Kidney (tissue), 13 donors: ENCODE measurements at regions not wholly inside any gene's neighbourhood (a gene's known extent, or its start where the extent isn't known, plus 50 kb on each side); places are given as distances from the start of the nearest gene placed in this dataset.
A peak's percentile ranks its signal among the peaks of the same experiment; 100 is the strongest.
"Not testable (repeated sequence)": the region's sequence is repeated elsewhere in the genome, so short reads cannot be mapped to it uniquely, and the experiment has no call there.

Source experiments
- DNase-seq, 5 donors: peaks; one replicate each; pipeline ENCODE4 v3.0.0-alpha.2; 2013 to 2020
- FAIRE-seq: peaks from 2 replicates; lab custom pipeline; 2012; peaks lifted over from hg19 to GRCh38; lab: Jason Lieb, UNC
- H3K27ac ChIP-seq, 2 donors: one replicate each; pipeline ENCODE4 v1.7.0; 2013; ENCODE audit warnings: low read depth in 2 of 2, low read length in 2 of 2, inconsistent platforms in 1 of 2
- H3K27me3 ChIP-seq: one replicate; pipeline ENCODE4 v1.7.1; 2013; ENCODE audit warnings: low read length, inconsistent platforms; ENCODE audit not compliant: control insufficient read depth, insufficient read depth
- H3K36me3 ChIP-seq, 3 donors: one replicate each; pipeline versions ENCODE4 v1.7.0 to v1.7.1; 2013; ENCODE audit warnings: low read length in 3 of 3, control low read depth in 1 of 3, inconsistent platforms in 1 of 3; ENCODE audit not compliant: insufficient read depth in 3 of 3, control insufficient read depth in 2 of 3
- H3K4me1 ChIP-seq, 3 donors: one replicate each; pipeline versions ENCODE4 v1.7.0 to v1.7.1; 2013; ENCODE audit warnings: low read length in 3 of 3, inconsistent platforms in 1 of 3, low read depth in 1 of 3; ENCODE audit not compliant: control insufficient read depth in 2 of 3, insufficient read depth in 2 of 3
- H3K4me3 ChIP-seq, 3 donors: one replicate each; pipeline versions ENCODE4 v1.7.0 to v1.8.1; 2013; ENCODE audit warnings: low read length in 3 of 3, control low read depth in 1 of 3, inconsistent platforms in 1 of 3
- H3K9ac ChIP-seq, 3 donors: one replicate each; pipeline versions ENCODE4 v1.7.0 to v1.7.1; 2013; ENCODE audit warnings: low read length in 3 of 3, control low read depth in 1 of 3, inconsistent platforms in 1 of 3
- H3K9me3 ChIP-seq, 3 donors: one replicate each; pipeline versions ENCODE4 v1.7.0 to v1.7.1; 2013; ENCODE audit warnings: low read length in 3 of 3, control low read depth in 1 of 3, inconsistent platforms in 1 of 3; ENCODE audit not compliant: control insufficient read depth in 2 of 3, insufficient read depth in 1 of 3
- intact Hi-C: fragments of 100-400 bp; cut with DNase I; formaldehyde crosslinking; loops from one replicate; pipeline ENCODE4 v1.11.1; 2022
- TF ChIP-seq, protein P1 (sequence below): IDR thresholded peaks from 3 replicates; pipeline ENCODE4 v1.5.1; 2012; ENCODE audit warnings: mild to moderate bottlenecking, moderate library complexity, borderline replicate concordance; ENCODE audit not compliant: insufficient read depth; ENCODE audit errors: extremely low read depth
- donor health status: control.
- donor health status: control.
- donor health status: control.
- donor health status: control.
- donor health status: control.
- donor health status: DM: yes; HTN: yes; CAD: no.
- donor health status: Normal renal cell carcinoma (clear cell type).

- intact Hi-C loops, result no loop called here
Measured at GRCh38 chr3:901953-902778, 190.7 kb upstream of the CNTN6 start.

GRCh38 chr3:905217-905616 lies 187.6 kb upstream of the CNTN6 start:
- Histone ChIP-seq H3K9ac (no peak overlapping the region), H3K4me3 (no peak overlapping the region), H3K4me1 (no peaks in the 10 kb centered on the region), H3K27ac (no peak overlapping the region), H3K27me3 (no peaks in the 10 kb centered on the region), H3K9me3 (peaks cover 0 to 6% (median 0%) of the 10 kb centered on the region in 3 donors), H3K36me3 (no peaks in the 10 kb centered on the region)
- DNase-seq, result no peak
- intact Hi-C loops, result no loop called here
- TF ChIP-seq, protein P1, sequence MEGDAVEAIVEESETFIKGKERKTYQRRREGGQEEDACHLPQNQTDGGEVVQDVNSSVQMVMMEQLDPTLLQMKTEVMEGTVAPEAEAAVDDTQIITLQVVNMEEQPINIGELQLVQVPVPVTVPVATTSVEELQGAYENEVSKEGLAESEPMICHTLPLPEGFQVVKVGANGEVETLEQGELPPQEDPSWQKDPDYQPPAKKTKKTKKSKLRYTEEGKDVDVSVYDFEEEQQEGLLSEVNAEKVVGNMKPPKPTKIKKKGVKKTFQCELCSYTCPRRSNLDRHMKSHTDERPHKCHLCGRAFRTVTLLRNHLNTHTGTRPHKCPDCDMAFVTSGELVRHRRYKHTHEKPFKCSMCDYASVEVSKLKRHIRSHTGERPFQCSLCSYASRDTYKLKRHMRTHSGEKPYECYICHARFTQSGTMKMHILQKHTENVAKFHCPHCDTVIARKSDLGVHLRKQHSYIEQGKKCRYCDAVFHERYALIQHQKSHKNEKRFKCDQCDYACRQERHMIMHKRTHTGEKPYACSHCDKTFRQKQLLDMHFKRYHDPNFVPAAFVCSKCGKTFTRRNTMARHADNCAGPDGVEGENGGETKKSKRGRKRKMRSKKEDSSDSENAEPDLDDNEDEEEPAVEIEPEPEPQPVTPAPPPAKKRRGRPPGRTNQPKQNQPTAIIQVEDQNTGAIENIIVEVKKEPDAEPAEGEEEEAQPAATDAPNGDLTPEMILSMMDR, result no peak
- FAIRE-seq, result no peak

More at GRCh38 chr3:901953-902778, 190.7 kb upstream of the CNTN6 start:
- no peaks in the 10 kb centered on the region for H3K4me1 ChIP-seq
- H3K4me3 ChIP-seq, result no peak overlapping the region
- H3K9me3 ChIP-seq, result peaks cover 0 to 6% (median 0%) of the 10 kb centered on the region in 3 donors
- FAIRE-seq (no peak), DNase-seq (no peak)
- TF ChIP-seq, protein P1, result no peak
- H3K9ac ChIP-seq, result no peak overlapping the region
- H3K27me3 ChIP-seq, result no peaks in the 10 kb centered on the region
- H3K27ac ChIP-seq, result no peak overlapping the region
- no peaks in the 10 kb centered on the region for H3K36me3 ChIP-seq

- H3K36me3 ChIP-seq, result no peaks in the 10 kb centered on the region
- H3K4me1 ChIP-seq, result no peaks in the 10 kb centered on the region
- H3K27ac ChIP-seq, result no peak overlapping the region
- H3K27me3 ChIP-seq, result no peaks in the 10 kb centered on the region
- H3K4me3 ChIP-seq, result no peak overlapping the region
- no peak for DNase-seq
- no peak overlapping the region for H3K9ac ChIP-seq
- H3K9me3 ChIP-seq, result peaks cover 0 to 5% (median 0%) of the 10 kb centered on the region in 3 donors
- no peak for FAIRE-seq
- TF ChIP-seq, protein P1, result no peak
- intact Hi-C loops, result no loop called here
Measured at GRCh38 chr3:906739-907138, 186.1 kb upstream of the CNTN6 start.

DNA sequence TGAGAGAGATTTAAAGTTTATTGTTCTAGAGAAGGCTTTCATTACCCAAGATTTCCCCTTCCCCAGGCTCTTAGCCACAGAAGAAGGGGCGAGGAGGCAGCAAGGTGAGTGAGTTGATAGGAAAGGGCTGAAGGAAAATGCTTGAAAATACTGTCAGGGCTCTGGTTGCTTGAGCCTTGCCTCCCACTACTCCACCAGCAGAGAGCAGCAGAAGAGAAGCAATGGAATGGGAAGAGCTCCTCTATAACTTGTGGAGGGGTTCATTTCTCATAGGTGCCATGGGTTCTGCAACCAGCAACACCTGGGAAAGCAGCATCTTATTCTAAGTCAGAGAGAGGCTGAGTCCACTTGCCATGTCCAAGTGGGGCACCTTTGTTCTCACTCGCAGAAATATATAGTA lies 184.0 kb upstream of the CNTN6 start:
- FAIRE-seq, result no peak
- intact Hi-C loops, result no loop called here
- H3K9ac ChIP-seq, result no peak overlapping the region
- no peaks in the 10 kb centered on the region for H3K36me3 ChIP-seq
- H3K27ac ChIP-seq, result no peak overlapping the region
- no peaks in the 10 kb centered on the region for H3K4me1 ChIP-seq
- DNase-seq, result peak in 3 of 5 donors; percentile 16 to 38 (median 29)
- no peak overlapping the region for H3K4me3 ChIP-seq
- no peaks in the 10 kb centered on the region for H3K27me3 ChIP-seq
- TF ChIP-seq, protein P1, result peak; percentile 3
- no peaks in the 10 kb centered on the region for H3K9me3 ChIP-seq

DNA sequence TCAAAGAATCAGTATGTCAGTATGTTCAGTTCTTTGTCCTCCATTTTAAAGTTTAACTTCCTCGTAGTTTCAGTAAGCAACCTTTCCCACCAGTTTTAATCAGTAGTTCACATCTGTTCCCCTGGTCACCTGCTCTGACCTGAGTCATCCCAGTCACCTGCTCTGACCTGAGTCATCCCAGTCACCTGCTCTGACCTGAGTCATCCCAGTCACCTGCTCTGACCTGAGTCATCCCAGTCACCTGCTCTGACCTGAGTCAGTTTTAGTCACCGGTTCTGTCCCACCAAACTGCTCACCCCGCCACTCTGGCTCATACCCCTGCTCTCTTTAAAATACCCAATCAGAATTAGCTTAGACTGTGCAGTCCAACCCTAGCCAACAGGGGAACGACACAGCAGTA lies 180.1 kb upstream of the CNTN6 start:
- H3K4me1 ChIP-seq, H3K27me3 ChIP-seq, H3K4me3 ChIP-seq, intact Hi-C loops, H3K9me3 ChIP-seq, H3K27ac ChIP-seq, FAIRE-seq, H3K9ac ChIP-seq, H3K36me3 ChIP-seq: not testable (repeated sequence)
- peak in 1 of 5 donors; percentile 56 for DNase-seq
